ENCODE measurements at regions not wholly inside any gene's neighbourhood (a gene's known extent, or its start where the extent isn't known, plus 50 kb on each side); places are given as distances from the start of the nearest gene placed in this dataset.

DNA sequence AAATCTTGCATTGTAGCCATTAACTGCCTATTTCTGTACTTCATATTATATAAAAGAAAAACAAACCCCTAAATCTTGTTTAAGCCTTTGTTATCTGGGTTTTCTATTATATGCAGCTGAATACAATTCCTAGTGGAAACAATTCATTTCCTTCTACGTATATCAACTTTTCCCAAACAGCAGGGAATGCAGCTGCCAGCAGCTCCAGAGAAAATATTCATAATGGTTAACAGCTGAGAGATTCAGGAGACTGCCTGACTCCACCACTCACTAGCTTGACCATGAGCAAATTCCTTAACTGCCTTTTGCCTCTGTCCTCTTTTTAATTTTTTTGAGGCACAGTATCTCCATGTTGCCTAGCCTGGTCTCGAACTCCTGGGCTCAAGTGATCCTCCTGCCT is 146.2 kb downstream of the SPATA18 start:
- in situ Hi-C loops (cut with MboI; ENCODE audit: low sequenced_read_pairs), result loop anchor here (25.0 kb wide), 1 partner anchor 110 kb away; no protein-coding TSS in a partner anchor
- BruUV-seq (replicated peaks), result no TSS peak
- Histone ChIP-seq H3K23ac (ENCODE audit: low read depth, low read length) (no peak overlapping the region), H2BK15ac (ENCODE audit: low read depth, low read length) (no peak overlapping the region), H4K20me1 (ENCODE audit: insufficient read depth, low read length) (no peaks in the 10 kb centered on the region), H3K4me1 (ENCODE audit: control insufficient read depth, insufficient read depth, low read length) (no peaks in the 10 kb centered on the region), H2BK20ac (ENCODE audit: low read depth, low read length) (no peak overlapping the region), H4K5ac (ENCODE audit: low read depth, low read length) (no peak overlapping the region), H3K18ac (ENCODE audit: low read depth, low read length) (no peak overlapping the region), H3K4ac (ENCODE audit: low read depth, low read length) (no peak overlapping the region), H4K91ac (ENCODE audit: insufficient read depth, low read depth, low read length) (no peak overlapping the region), H2BK120ac (ENCODE audit: low read depth, low read length) (no peak overlapping the region), H3K4me3 (ENCODE audit: insufficient read depth, low read depth, low read length) (no peak overlapping the region), H2AK5ac (ENCODE audit: low read depth, low read length) (no peak overlapping the region), H3K14ac (replicated peaks; ENCODE audit: low read depth, low read length) (no peak overlapping the region), H3K9me3 (ENCODE audit: control insufficient read depth, insufficient read depth, low read length) (no peaks in the 10 kb centered on the region), H3K27me3 (ENCODE audit: control insufficient read depth, insufficient read depth, low read length) (no peaks in the 10 kb centered on the region), H4K8ac (ENCODE audit: low read depth in 2 of 2, low read length in 2 of 2) (no peak overlapping the region), H2AFZ (replicated peaks; ENCODE audit: low read length, poor library complexity) (no peak overlapping the region), H3K9me1 (ENCODE audit: insufficient read depth, low read length) (no peaks in the 10 kb centered on the region; the same call in 1 of the 2 replicates), H3K36me3 (ENCODE audit: control insufficient read depth, insufficient read depth, low read length) (no peaks in the 10 kb centered on the region), H3K4me2 (ENCODE audit: low read depth, low read length) (no peak overlapping the region), H2BK5ac (ENCODE audit: low read depth, low read length, poor library complexity, severe bottlenecking) (no peak overlapping the region), H3K56ac (ENCODE audit: extremely low read depth, insufficient read depth, low read length) (no peak overlapping the region), H3K79me1 (ENCODE audit: low read depth in 1 of 2, low read length in 2 of 2) (no peaks in the 10 kb centered on the region), H2AK9ac (replicated peaks; ENCODE audit: low read depth, low read length, poor library complexity) (no peak overlapping the region), H3K27ac (ENCODE audit: insufficient read depth, low read length) (no peak overlapping the region), H3K9ac (ENCODE audit: low read depth, low read length) (no peak overlapping the region)
- TF ChIP-seq, protein P1, sequence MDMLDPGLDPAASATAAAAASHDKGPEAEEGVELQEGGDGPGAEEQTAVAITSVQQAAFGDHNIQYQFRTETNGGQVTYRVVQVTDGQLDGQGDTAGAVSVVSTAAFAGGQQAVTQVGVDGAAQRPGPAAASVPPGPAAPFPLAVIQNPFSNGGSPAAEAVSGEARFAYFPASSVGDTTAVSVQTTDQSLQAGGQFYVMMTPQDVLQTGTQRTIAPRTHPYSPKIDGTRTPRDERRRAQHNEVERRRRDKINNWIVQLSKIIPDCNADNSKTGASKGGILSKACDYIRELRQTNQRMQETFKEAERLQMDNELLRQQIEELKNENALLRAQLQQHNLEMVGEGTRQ (IDR thresholded peaks at IDR 0.05; ENCODE audit: low read depth, low read length), result no peak
- TF ChIP-seq POLR2A (IDR thresholded peaks at IDR 0.05; ENCODE audit: low read depth, low read length) (no peak), CEBPB (IDR thresholded peaks at IDR 0.05; ENCODE audit: low read depth, low read length) (no peak), BHLHE40 (IDR thresholded peaks at IDR 0.05; ENCODE audit: low read depth, low read length) (no peak), RFX5 (IDR thresholded peaks at IDR 0.05; ENCODE audit: low read depth, low read length) (no peak), RCOR1 (IDR thresholded peaks at IDR 0.05; ENCODE audit: insufficient replicate concordance, low read length) (no peak), MAFK (IDR thresholded peaks at IDR 0.05; ENCODE audit: low read depth, low read length) (no peak), FOS (IDR thresholded peaks at IDR 0.05; ENCODE audit: low read depth, low read length) (no peak), RAD21 (IDR thresholded peaks at IDR 0.05; ENCODE audit: low read length) (no peak), MAZ (IDR thresholded peaks at IDR 0.05; ENCODE audit: borderline replicate concordance, low read depth, low read length) (no peak)
- TF ChIP-seq, protein P2, sequence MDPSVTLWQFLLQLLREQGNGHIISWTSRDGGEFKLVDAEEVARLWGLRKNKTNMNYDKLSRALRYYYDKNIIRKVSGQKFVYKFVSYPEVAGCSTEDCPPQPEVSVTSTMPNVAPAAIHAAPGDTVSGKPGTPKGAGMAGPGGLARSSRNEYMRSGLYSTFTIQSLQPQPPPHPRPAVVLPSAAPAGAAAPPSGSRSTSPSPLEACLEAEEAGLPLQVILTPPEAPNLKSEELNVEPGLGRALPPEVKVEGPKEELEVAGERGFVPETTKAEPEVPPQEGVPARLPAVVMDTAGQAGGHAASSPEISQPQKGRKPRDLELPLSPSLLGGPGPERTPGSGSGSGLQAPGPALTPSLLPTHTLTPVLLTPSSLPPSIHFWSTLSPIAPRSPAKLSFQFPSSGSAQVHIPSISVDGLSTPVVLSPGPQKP (IDR thresholded peaks at IDR 0.05; ENCODE audit: borderline replicate concordance, low read depth, low read length), result no peak
- TF ChIP-seq, protein P3, sequence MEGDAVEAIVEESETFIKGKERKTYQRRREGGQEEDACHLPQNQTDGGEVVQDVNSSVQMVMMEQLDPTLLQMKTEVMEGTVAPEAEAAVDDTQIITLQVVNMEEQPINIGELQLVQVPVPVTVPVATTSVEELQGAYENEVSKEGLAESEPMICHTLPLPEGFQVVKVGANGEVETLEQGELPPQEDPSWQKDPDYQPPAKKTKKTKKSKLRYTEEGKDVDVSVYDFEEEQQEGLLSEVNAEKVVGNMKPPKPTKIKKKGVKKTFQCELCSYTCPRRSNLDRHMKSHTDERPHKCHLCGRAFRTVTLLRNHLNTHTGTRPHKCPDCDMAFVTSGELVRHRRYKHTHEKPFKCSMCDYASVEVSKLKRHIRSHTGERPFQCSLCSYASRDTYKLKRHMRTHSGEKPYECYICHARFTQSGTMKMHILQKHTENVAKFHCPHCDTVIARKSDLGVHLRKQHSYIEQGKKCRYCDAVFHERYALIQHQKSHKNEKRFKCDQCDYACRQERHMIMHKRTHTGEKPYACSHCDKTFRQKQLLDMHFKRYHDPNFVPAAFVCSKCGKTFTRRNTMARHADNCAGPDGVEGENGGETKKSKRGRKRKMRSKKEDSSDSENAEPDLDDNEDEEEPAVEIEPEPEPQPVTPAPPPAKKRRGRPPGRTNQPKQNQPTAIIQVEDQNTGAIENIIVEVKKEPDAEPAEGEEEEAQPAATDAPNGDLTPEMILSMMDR (conservative IDR thresholded peaks at IDR 0.05; ENCODE audit: low read depth, low read length), result no peak
- DNase-seq (no peak), ATAC-seq (ENCODE audit: low read depth) (no peak)
- intact Hi-C loops (cut with micrococcal nuclease), result no loop called here
- ChIA-PET CTCF (no interaction called here), POLR2A (ENCODE audit: unreplicated experiment) (no interaction called here)
- no CpG with 5 or more reads among the region's 2 CpGs for whole genome bisulfite sequencing, 2 experiments (ENCODE audit: extremely low coverage in 2 of 2, insufficient read length in 1 of 2)
- dilution Hi-C loops (cut with HindIII; ENCODE audit: low sequenced_read_pairs, unreplicated experiment), result no loop called here
